H9 (cell line): ENCODE measurements at regions not wholly inside any gene's neighbourhood (a gene's known extent, or its start where the extent isn't known, plus 50 kb on each side); places are given as distances from the start of the nearest gene placed in this dataset.

Experiments
- DNase-seq: peaks from one replicate; pipeline ENCODE4 v3.0.0-alpha.2; 2017
- H2AFZ ChIP-seq: one replicate; pipeline ENCODE4 v1.6.1; 2013; ENCODE audit warnings: mild to moderate bottlenecking, low read length, control low read depth, moderate library complexity
- H2AK5ac ChIP-seq: 2 replicates; pipeline ENCODE4 v1.6.1; 2013; ENCODE audit warnings: low read length, control low read depth, mixed read lengths; ENCODE audit not compliant: insufficient read length
- H2BK120ac ChIP-seq: one replicate; pipeline ENCODE4 v1.6.1; 2013; ENCODE audit warnings: low read depth, mild to moderate bottlenecking, low read length, control low read depth, inconsistent platforms; ENCODE audit not compliant: poor library complexity, severe bottlenecking
- H2BK12ac ChIP-seq: 2 replicates; pipeline ENCODE4 v1.6.1; 2013; ENCODE audit warnings: low read length, control low read depth, mixed read lengths, low read depth; ENCODE audit not compliant: insufficient read length
- H2BK15ac ChIP-seq: 2 replicates; pipeline ENCODE4 v1.6.1; 2013; ENCODE audit warnings: low read depth, low read length, control low read depth
- H2BK20ac ChIP-seq: one replicate; pipeline ENCODE4 v1.6.1; 2013; ENCODE audit warnings: low read depth, mild to moderate bottlenecking, low read length, control low read depth, inconsistent platforms; ENCODE audit not compliant: poor library complexity, severe bottlenecking
- H2BK5ac ChIP-seq: 2 replicates; pipeline ENCODE4 v1.6.1; 2013; ENCODE audit warnings: low read length, control low read depth, mixed read lengths; ENCODE audit not compliant: insufficient read length
- H3K14ac ChIP-seq: 2 replicates; pipeline ENCODE4 v1.6.1; 2013; ENCODE audit warnings: low read length, control low read depth; ENCODE audit not compliant: insufficient read depth
- H3K18ac ChIP-seq: 2 replicates; pipeline ENCODE4 v1.6.1; 2013; ENCODE audit warnings: low read depth, mild to moderate bottlenecking, mixed read lengths, low read length, control low read depth; ENCODE audit not compliant: insufficient read length
- H3K23ac ChIP-seq: 2 replicates; pipeline ENCODE4 v1.6.1; 2013; ENCODE audit warnings: low read length, control low read depth, mixed read lengths, low read depth; ENCODE audit not compliant: insufficient read length
- H3K23me2 ChIP-seq: 2 replicates; pipeline ENCODE4 v1.6.1; 2013; ENCODE audit warnings: low read depth, mild to moderate bottlenecking, mixed read lengths, low read length, control low read depth; ENCODE audit not compliant: insufficient read length, poor library complexity, severe bottlenecking
- H3K27ac ChIP-seq: 2 replicates; pipeline ENCODE4 v1.5.1; 2013; ENCODE audit warnings: low read length, control low read depth, mixed read lengths, low read depth; ENCODE audit not compliant: insufficient read length
- H3K27me3 ChIP-seq: 2 replicates; pipeline ENCODE4 v1.6.1; 2013; ENCODE audit warnings: low read length, control low read depth, inconsistent platforms; ENCODE audit not compliant: insufficient read depth
- H3K4ac ChIP-seq: 2 replicates; pipeline ENCODE4 v1.6.1; 2013; ENCODE audit warnings: low read depth, mild to moderate bottlenecking, control low read depth, inconsistent platforms, low read length, moderate library complexity
- H3K4me1 ChIP-seq: 2 replicates; pipeline ENCODE4 v1.6.1; 2013; ENCODE audit warnings: low read length, control low read depth, inconsistent platforms; ENCODE audit not compliant: insufficient read depth
- H3K4me2 ChIP-seq: 2 replicates; pipeline ENCODE4 v1.6.1; 2013; ENCODE audit warnings: low read length, control low read depth, mixed read lengths; ENCODE audit not compliant: insufficient read length, insufficient read depth
- H3K56ac ChIP-seq: 2 replicates; pipeline ENCODE4 v1.6.1; 2013; ENCODE audit warnings: low read depth, mild to moderate bottlenecking, mixed read lengths, low read length, control low read depth; ENCODE audit not compliant: insufficient read length
- H3K79me1 ChIP-seq: 2 replicates; pipeline ENCODE4 v1.6.1; 2013; ENCODE audit warnings: low read depth, mild to moderate bottlenecking, moderate library complexity, low read length, control low read depth, inconsistent platforms; ENCODE audit not compliant: insufficient read depth, poor library complexity, severe bottlenecking
- H3K79me2 ChIP-seq: 2 replicates; pipeline ENCODE4 v1.6.1; 2013; ENCODE audit warnings: low read length, control low read depth, inconsistent platforms; ENCODE audit not compliant: insufficient read depth
- H3K9ac ChIP-seq: 2 replicates; pipeline ENCODE4 v1.6.1; 2013; ENCODE audit warnings: low read length, control low read depth, mixed read lengths; ENCODE audit not compliant: insufficient read length; ENCODE audit errors: extremely low read depth
- H3K9me3 ChIP-seq: one replicate; pipeline ENCODE4 v1.6.1; 2013; ENCODE audit warnings: low read depth, low read length, inconsistent platforms; ENCODE audit not compliant: control insufficient read depth
- H3T11ph ChIP-seq: one replicate; pipeline ENCODE4 v1.6.1; 2013; ENCODE audit warnings: mild to moderate bottlenecking, low read length, control low read depth, inconsistent platforms
- H4K20me1 ChIP-seq: one replicate; pipeline ENCODE4 v1.6.1; 2013; ENCODE audit not compliant: control insufficient read depth, insufficient read length, insufficient read depth
- H4K5ac ChIP-seq: 2 replicates; pipeline ENCODE4 v1.6.1; 2013; ENCODE audit warnings: low read depth, mild to moderate bottlenecking, mixed read lengths, low read length, control low read depth; ENCODE audit not compliant: insufficient read length
- H4K8ac ChIP-seq: replicated peaks from 2 replicates; pipeline ENCODE4 v1.6.1; 2013; ENCODE audit warnings: low read length, control low read depth, mixed read lengths, low read depth; ENCODE audit not compliant: insufficient read length
- H4K91ac ChIP-seq: 2 replicates; pipeline ENCODE4 v1.6.1; 2013; ENCODE audit warnings: low read depth, mild to moderate bottlenecking, moderate library complexity, mixed read lengths, low read length, control low read depth; ENCODE audit not compliant: insufficient read length
- H3K27ac Mint-ChIP-seq, 3 experiments: 2 replicates in 2 of 3; 3 replicates in 1 of 3; pipeline ENCODE4 v1.8.0; 2020 to 2021; ENCODE audit warnings: mixed read lengths in 3 of 3, mild to moderate bottlenecking in 1 of 3, moderate library complexity in 1 of 3
- H3K27me3 Mint-ChIP-seq: 2 replicates; pipeline ENCODE4 v1.8.0; 2021; ENCODE audit warnings: low read depth, mild to moderate bottlenecking, moderate library complexity, mixed read lengths
- H3K36me3 Mint-ChIP-seq, 3 experiments: 2 replicates in 2 of 3; 3 replicates in 1 of 3; pipeline ENCODE4 v1.8.0; 2020 to 2021; ENCODE audit warnings: low read depth in 3 of 3, mixed read lengths in 3 of 3; ENCODE audit not compliant: insufficient read depth in 1 of 3
- H3K4me1 Mint-ChIP-seq, 2 experiments: 2 replicates each; pipeline ENCODE4 v1.8.0; 2020; ENCODE audit warnings: mixed read lengths in 2 of 2
- H3K4me3 Mint-ChIP-seq, 2 experiments: 2 replicates in 1 of 2; 3 replicates in 1 of 2; pipeline ENCODE4 v1.8.0; 2020 to 2021; ENCODE audit warnings: mild to moderate bottlenecking in 2 of 2, mixed read lengths in 2 of 2, moderate library complexity in 1 of 2
- H3K9me3 Mint-ChIP-seq, 2 experiments: 2 replicates in 1 of 2; 3 replicates in 1 of 2; pipeline ENCODE4 v1.8.0; 2020; ENCODE audit warnings: mild to moderate bottlenecking in 2 of 2, mixed read lengths in 2 of 2, moderate library complexity in 1 of 2
- CTCF ChIP-seq: fragments of 200-600 bp; sonication (generic); conservative IDR thresholded peaks from 3 replicates; pipeline ENCODE4 v1.8.0; 2021; ENCODE audit warnings: antibody characterized with exemption, mild to moderate bottlenecking
- WGBS: extraction: QIAGEN DNeasy Blood & Tissue Kit; methylation state at CpG from one replicate; pipeline ENCODE4 v1.1.7; 2013; ENCODE audit warnings: missing lambda C conversion rate, low lambda C conversion rate, mixed read lengths; ENCODE audit not compliant: insufficient read length; ENCODE audit errors: extremely low coverage; 5-methylcytosine and 5-hydroxymethylcytosine counted together

GRCh38 chr2:236744281-236744705, 174.7 kb downstream of the ACKR3 start:
- TF ChIP-seq CTCF: no peak

More at GRCh38 chr2:236744281-236744705, 174.7 kb downstream of the ACKR3 start:
- H4K91ac ChIP-seq: no peak overlapping the region
- no peaks in the 10 kb centered on the region for H3K9me3 ChIP-seq
- no peak overlapping the region for H2BK12ac ChIP-seq
- no peak overlapping the region for H2BK20ac ChIP-seq
- no peak overlapping the region for H2BK15ac ChIP-seq
- no peaks in the 10 kb centered on the region for H3K23me2 ChIP-seq
- Mint-ChIP-seq H3K36me3 (no peaks in the 10 kb centered on the region; a peak in 1 of 7 replicates), H3K4me1 (peaks cover 26 to 35% of the 10 kb centered on the region in 2 experiments), H3K27me3 (peaks cover 1% of the 10 kb centered on the region; the same call in 1 of the 2 replicates), H3K27ac (no peak overlapping the region), H3K4me3 (no peak overlapping the region), H3K9me3 (0 out of 5 replicates have a peak, but pooled peaks cover 0 to under 1% of the 10 kb centered on the region in 2 experiments)
- no peak overlapping the region for H2BK5ac ChIP-seq
- H3K4me1 ChIP-seq: no peaks in the 10 kb centered on the region
- no peaks in the 10 kb centered on the region for H3K79me2 ChIP-seq
- H3K56ac ChIP-seq: no peak overlapping the region
- no peak overlapping the region for H4K8ac ChIP-seq
- H4K5ac ChIP-seq: no peak overlapping the region
- no peak overlapping the region for H3K14ac ChIP-seq
- no peaks in the 10 kb centered on the region for H4K20me1 ChIP-seq
- no peak overlapping the region for H3T11ph ChIP-seq
- DNase-seq: no peak
- H2AFZ ChIP-seq: no peak overlapping the region
- H2AK5ac ChIP-seq: no peak overlapping the region
- H3K23ac ChIP-seq: no peak overlapping the region
- no peaks in the 10 kb centered on the region for H3K27me3 ChIP-seq
- H3K79me1 ChIP-seq: no peaks in the 10 kb centered on the region
- H3K4ac ChIP-seq: no peak overlapping the region
- no peak overlapping the region for H3K27ac ChIP-seq
- no peak overlapping the region for H3K9ac ChIP-seq
- H3K4me2 ChIP-seq: no peak overlapping the region
- H2BK120ac ChIP-seq: no peak overlapping the region
- no peak overlapping the region for H3K18ac ChIP-seq
- WGBS: no CpG with 5 or more reads among the region's 6 CpGs
